ENCODE measurements at regions not wholly inside any gene's neighbourhood (a gene's known extent, or its start where the extent isn't known, plus 50 kb on each side); places are given as distances from the start of the nearest gene placed in this dataset.

GRCh38 chr2:9707611-9708160 is 76.9 kb upstream of the YWHAQ start:
- H3K9me3 Mint-ChIP-seq (ENCODE audit: unreplicated experiment): peaks cover 3% of the 10 kb centered on the region
- H3K27ac Mint-ChIP-seq (ENCODE audit: unreplicated experiment): peak overlapping the region; percentile 52
- H3K4me3 Mint-ChIP-seq (ENCODE audit: unreplicated experiment): peak overlapping the region; percentile 42
- no peak for DNase-seq
- H3K27me3 Mint-ChIP-seq (ENCODE audit: unreplicated experiment): peaks cover 4% of the 10 kb centered on the region
- peaks cover 14% of the 10 kb centered on the region for H3K4me1 Mint-ChIP-seq (ENCODE audit: low read depth, unreplicated experiment)
- TF ChIP-seq CTCF (IDR thresholded peaks at IDR 0.05; ENCODE audit: partially characterized antibody, unreplicated experiment): no peak
- H3K36me3 Mint-ChIP-seq (ENCODE audit: unreplicated experiment): no peaks in the 10 kb centered on the region

GRCh38 chr2:9708683-9709538 is 78.1 kb upstream of the YWHAQ start:
- no peak for DNase-seq
- TF ChIP-seq CTCF (IDR thresholded peaks at IDR 0.05; ENCODE audit: partially characterized antibody, unreplicated experiment): no peak
- H3K36me3 Mint-ChIP-seq (ENCODE audit: unreplicated experiment): no peaks in the 10 kb centered on the region
- peaks cover 14% of the 10 kb centered on the region for H3K4me1 Mint-ChIP-seq (ENCODE audit: low read depth, unreplicated experiment)
- peaks cover 4% of the 10 kb centered on the region for H3K27me3 Mint-ChIP-seq (ENCODE audit: unreplicated experiment)
- peaks cover 3% of the 10 kb centered on the region for H3K9me3 Mint-ChIP-seq (ENCODE audit: unreplicated experiment)
- peak overlapping the region; percentile 50 for H3K27ac Mint-ChIP-seq (ENCODE audit: unreplicated experiment)
- no peak overlapping the region for H3K4me3 Mint-ChIP-seq (ENCODE audit: unreplicated experiment)

GRCh38 chr2:9709539-9710285 is 78.9 kb upstream of the YWHAQ start:
- H3K4me3 Mint-ChIP-seq (ENCODE audit: unreplicated experiment): no peak overlapping the region
- no peak for DNase-seq
- H3K27me3 Mint-ChIP-seq (ENCODE audit: unreplicated experiment): peaks cover 4% of the 10 kb centered on the region

DNA sequence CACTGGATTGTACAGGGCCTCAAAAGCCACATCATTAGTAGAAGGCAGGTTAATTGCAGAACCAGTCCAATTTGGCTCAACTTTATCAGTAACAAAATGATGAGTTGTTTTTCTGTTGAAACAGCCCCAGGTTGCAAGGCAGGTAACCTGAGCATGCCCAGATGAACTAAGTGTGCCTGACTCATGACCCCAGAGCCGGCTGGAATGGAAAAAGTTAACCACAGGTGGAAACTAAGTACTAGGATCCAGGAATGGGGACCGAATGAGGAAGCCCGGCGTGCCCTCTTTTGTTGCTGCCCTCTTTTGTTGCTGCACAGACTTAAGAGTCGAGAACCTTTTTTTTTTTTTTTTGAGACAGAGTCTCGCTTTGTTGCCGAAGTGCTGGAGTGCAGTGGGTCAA is 79.5 kb upstream of the YWHAQ start:
- Mint-ChIP-seq H3K4me1 (ENCODE audit: low read depth, unreplicated experiment) (peaks cover 14% of the 10 kb centered on the region), H3K36me3 (ENCODE audit: unreplicated experiment) (no peaks in the 10 kb centered on the region), H3K9me3 (ENCODE audit: unreplicated experiment) (peaks cover 3% of the 10 kb centered on the region), H3K27me3 (ENCODE audit: unreplicated experiment) (peaks cover 4% of the 10 kb centered on the region), H3K27ac (ENCODE audit: unreplicated experiment) (no peak overlapping the region), H3K4me3 (ENCODE audit: unreplicated experiment) (no peak overlapping the region)
- no peak for TF ChIP-seq CTCF (IDR thresholded peaks at IDR 0.05; ENCODE audit: partially characterized antibody, unreplicated experiment)
- no peak for DNase-seq

More at GRCh38 chr2:9709539-9710285, 78.9 kb upstream of the YWHAQ start:
- Mint-ChIP-seq H3K27ac (ENCODE audit: unreplicated experiment) (no peak overlapping the region), H3K9me3 (ENCODE audit: unreplicated experiment) (peaks cover 3% of the 10 kb centered on the region), H3K4me1 (ENCODE audit: low read depth, unreplicated experiment) (peaks cover 14% of the 10 kb centered on the region), H3K36me3 (ENCODE audit: unreplicated experiment) (no peaks in the 10 kb centered on the region)
- TF ChIP-seq CTCF (IDR thresholded peaks at IDR 0.05; ENCODE audit: partially characterized antibody, unreplicated experiment): no peak

Data from glutamatergic neuron (in vitro differentiated cells).